ENCODE measurements at regions not wholly inside any gene's neighbourhood (a gene's known extent, or its start where the extent isn't known, plus 50 kb on each side); places are given as distances from the start of the nearest gene placed in this dataset.

- Mint-ChIP-seq H3K9me3 (ENCODE audit: unreplicated experiment) (no peaks in the 10 kb centered on the region), H3K4me1 (ENCODE audit: low read depth, unreplicated experiment) (peaks cover 24% of the 10 kb centered on the region), H3K27me3 (ENCODE audit: low read depth, unreplicated experiment) (no peaks in the 10 kb centered on the region), H3K27ac (ENCODE audit: unreplicated experiment) (no peak overlapping the region), H3K36me3 (ENCODE audit: low read depth, unreplicated experiment) (no peaks in the 10 kb centered on the region), H3K4me3 (ENCODE audit: unreplicated experiment) (no peak overlapping the region)
- no peaks in the 10 kb centered on the region for H3K79me2 ChIP-seq (ENCODE audit: insufficient read depth, low read length)
- TF ChIP-seq EZH2 (IDR thresholded peaks at IDR 0.05; ENCODE audit: insufficient read depth, low read length), result no peak
- no peaks in the 10 kb centered on the region for H3K4me1 ChIP-seq (ENCODE audit: insufficient read depth, low read length)
- H3K9me3 ChIP-seq (ENCODE audit: insufficient read depth, low read depth, low read length), result no peaks in the 10 kb centered on the region
- no peak overlapping the region for H3K9ac ChIP-seq (ENCODE audit: low read length)
- DNase-seq (ENCODE audit: low read depth) (no peak), FAIRE-seq (no peak)
- no peak overlapping the region for H3K27ac ChIP-seq (ENCODE audit: low read depth, low read length)
- no peak overlapping the region for H3K4me3 ChIP-seq (ENCODE audit: insufficient read depth, low read depth, low read length)
- no peak overlapping the region for H3K4me2 ChIP-seq (ENCODE audit: low read length)
- H2AFZ ChIP-seq (ENCODE audit: low read depth, low read length), result no peak overlapping the region
- H4K20me1 ChIP-seq (ENCODE audit: insufficient read depth, low read length), result no peaks in the 10 kb centered on the region
- no peaks in the 10 kb centered on the region for H3K27me3 ChIP-seq (ENCODE audit: insufficient read depth, low read length)
- H3K36me3 ChIP-seq (ENCODE audit: insufficient read depth, low read length), result no peaks in the 10 kb centered on the region
These were observed 91.1 kb upstream of the TLE4 start for GRCh38 chr9:79480639-79481038.

- no peak for FAIRE-seq
- Mint-ChIP-seq H3K9me3 (ENCODE audit: unreplicated experiment) (no peaks in the 10 kb centered on the region), H3K27ac (ENCODE audit: unreplicated experiment) (no peak overlapping the region), H3K4me3 (ENCODE audit: unreplicated experiment) (no peak overlapping the region), H3K27me3 (ENCODE audit: low read depth, unreplicated experiment) (no peaks in the 10 kb centered on the region), H3K36me3 (ENCODE audit: low read depth, unreplicated experiment) (no peaks in the 10 kb centered on the region), H3K4me1 (ENCODE audit: low read depth, unreplicated experiment) (peaks cover 24% of the 10 kb centered on the region)
- Histone ChIP-seq H3K9ac (ENCODE audit: low read length) (no peak overlapping the region), H3K79me2 (ENCODE audit: insufficient read depth, low read length) (no peaks in the 10 kb centered on the region), H3K4me2 (ENCODE audit: low read length) (no peak overlapping the region), H3K4me1 (ENCODE audit: insufficient read depth, low read length) (no peaks in the 10 kb centered on the region), H3K27ac (ENCODE audit: low read depth, low read length) (no peak overlapping the region), H3K36me3 (ENCODE audit: insufficient read depth, low read length) (no peaks in the 10 kb centered on the region), H2AFZ (ENCODE audit: low read depth, low read length) (no peak overlapping the region), H3K4me3 (ENCODE audit: insufficient read depth, low read depth, low read length) (no peak overlapping the region), H3K9me3 (ENCODE audit: insufficient read depth, low read depth, low read length) (no peaks in the 10 kb centered on the region), H4K20me1 (ENCODE audit: insufficient read depth, low read length) (no peaks in the 10 kb centered on the region), H3K27me3 (ENCODE audit: insufficient read depth, low read length) (no peaks in the 10 kb centered on the region)
- no peak for DNase-seq (ENCODE audit: low read depth)
- TF ChIP-seq EZH2 (IDR thresholded peaks at IDR 0.05; ENCODE audit: insufficient read depth, low read length), result no peak
These were observed 89.8 kb upstream of the TLE4 start for GRCh38 chr9:79481846-79482477.

- Histone ChIP-seq H3K27me3 (ENCODE audit: insufficient read depth, low read length) (no peaks in the 10 kb centered on the region), H3K9ac (ENCODE audit: low read length) (no peak overlapping the region), H3K79me2 (ENCODE audit: insufficient read depth, low read length) (no peaks in the 10 kb centered on the region), H3K4me1 (ENCODE audit: insufficient read depth, low read length) (peaks cover 11% of the 10 kb centered on the region), H3K4me2 (ENCODE audit: low read length) (no peak overlapping the region), H3K27ac (ENCODE audit: low read depth, low read length) (no peak overlapping the region), H3K4me3 (ENCODE audit: insufficient read depth, low read depth, low read length) (no peak overlapping the region), H2AFZ (ENCODE audit: low read depth, low read length) (no peak overlapping the region), H3K9me3 (ENCODE audit: insufficient read depth, low read depth, low read length) (no peaks in the 10 kb centered on the region), H3K36me3 (ENCODE audit: insufficient read depth, low read length) (no peaks in the 10 kb centered on the region), H4K20me1 (ENCODE audit: insufficient read depth, low read length) (no peaks in the 10 kb centered on the region)
- no peak overlapping the region for H3K4me3 Mint-ChIP-seq (ENCODE audit: unreplicated experiment)
- H3K36me3 Mint-ChIP-seq (ENCODE audit: low read depth, unreplicated experiment), result no peaks in the 10 kb centered on the region
- no peaks in the 10 kb centered on the region for H3K27me3 Mint-ChIP-seq (ENCODE audit: low read depth, unreplicated experiment)
- peaks cover 17% of the 10 kb centered on the region for H3K4me1 Mint-ChIP-seq (ENCODE audit: low read depth, unreplicated experiment)
- no peaks in the 10 kb centered on the region for H3K9me3 Mint-ChIP-seq (ENCODE audit: unreplicated experiment)
- H3K27ac Mint-ChIP-seq (ENCODE audit: unreplicated experiment), result no peak overlapping the region
- FAIRE-seq (no peak), DNase-seq (ENCODE audit: low read depth) (no peak)
- TF ChIP-seq CTCF (IDR thresholded peaks at IDR 0.05; ENCODE audit: insufficient read depth, low read depth, low read length) (no peak), EZH2 (IDR thresholded peaks at IDR 0.05; ENCODE audit: insufficient read depth, low read length) (no peak)
These were observed 86.5 kb upstream of the TLE4 start for GRCh38 chr9:79485258-79485657.

Data from astrocyte (in vitro differentiated cells and primary cell).